ENCODE measurements at regions not wholly inside any gene's neighbourhood (a gene's known extent, or its start where the extent isn't known, plus 50 kb on each side); places are given as distances from the start of the nearest gene placed in this dataset.

GRCh38 chr11:71139516-71140205 lies 112.7 kb downstream of the SHANK2 start:
- H3K4me3 ChIP-seq (ENCODE audit: low read length) = no peak overlapping the region
- no peak for DNase-seq (ENCODE audit: low read depth)
- TF ChIP-seq, protein P1, sequence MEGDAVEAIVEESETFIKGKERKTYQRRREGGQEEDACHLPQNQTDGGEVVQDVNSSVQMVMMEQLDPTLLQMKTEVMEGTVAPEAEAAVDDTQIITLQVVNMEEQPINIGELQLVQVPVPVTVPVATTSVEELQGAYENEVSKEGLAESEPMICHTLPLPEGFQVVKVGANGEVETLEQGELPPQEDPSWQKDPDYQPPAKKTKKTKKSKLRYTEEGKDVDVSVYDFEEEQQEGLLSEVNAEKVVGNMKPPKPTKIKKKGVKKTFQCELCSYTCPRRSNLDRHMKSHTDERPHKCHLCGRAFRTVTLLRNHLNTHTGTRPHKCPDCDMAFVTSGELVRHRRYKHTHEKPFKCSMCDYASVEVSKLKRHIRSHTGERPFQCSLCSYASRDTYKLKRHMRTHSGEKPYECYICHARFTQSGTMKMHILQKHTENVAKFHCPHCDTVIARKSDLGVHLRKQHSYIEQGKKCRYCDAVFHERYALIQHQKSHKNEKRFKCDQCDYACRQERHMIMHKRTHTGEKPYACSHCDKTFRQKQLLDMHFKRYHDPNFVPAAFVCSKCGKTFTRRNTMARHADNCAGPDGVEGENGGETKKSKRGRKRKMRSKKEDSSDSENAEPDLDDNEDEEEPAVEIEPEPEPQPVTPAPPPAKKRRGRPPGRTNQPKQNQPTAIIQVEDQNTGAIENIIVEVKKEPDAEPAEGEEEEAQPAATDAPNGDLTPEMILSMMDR (conservative IDR thresholded peaks at IDR 0.05; ENCODE audit: low read length) = no peak

- H3K4me3 ChIP-seq (ENCODE audit: low read length) = no peak overlapping the region
- TF ChIP-seq, protein P1 (conservative IDR thresholded peaks at IDR 0.05; ENCODE audit: low read length) = no peak
- no peak for DNase-seq (ENCODE audit: low read depth)
Observed at GRCh38 chr11:71138737-71139425, 113.5 kb downstream of the SHANK2 start.

GRCh38 chr11:71137376-71137775 lies 115.0 kb downstream of the SHANK2 start:
- DNase-seq (ENCODE audit: low read depth) = no peak
- H3K4me3 ChIP-seq (ENCODE audit: low read length) = no peak overlapping the region
- TF ChIP-seq, protein P1 (conservative IDR thresholded peaks at IDR 0.05; ENCODE audit: low read length) = no peak

DNA sequence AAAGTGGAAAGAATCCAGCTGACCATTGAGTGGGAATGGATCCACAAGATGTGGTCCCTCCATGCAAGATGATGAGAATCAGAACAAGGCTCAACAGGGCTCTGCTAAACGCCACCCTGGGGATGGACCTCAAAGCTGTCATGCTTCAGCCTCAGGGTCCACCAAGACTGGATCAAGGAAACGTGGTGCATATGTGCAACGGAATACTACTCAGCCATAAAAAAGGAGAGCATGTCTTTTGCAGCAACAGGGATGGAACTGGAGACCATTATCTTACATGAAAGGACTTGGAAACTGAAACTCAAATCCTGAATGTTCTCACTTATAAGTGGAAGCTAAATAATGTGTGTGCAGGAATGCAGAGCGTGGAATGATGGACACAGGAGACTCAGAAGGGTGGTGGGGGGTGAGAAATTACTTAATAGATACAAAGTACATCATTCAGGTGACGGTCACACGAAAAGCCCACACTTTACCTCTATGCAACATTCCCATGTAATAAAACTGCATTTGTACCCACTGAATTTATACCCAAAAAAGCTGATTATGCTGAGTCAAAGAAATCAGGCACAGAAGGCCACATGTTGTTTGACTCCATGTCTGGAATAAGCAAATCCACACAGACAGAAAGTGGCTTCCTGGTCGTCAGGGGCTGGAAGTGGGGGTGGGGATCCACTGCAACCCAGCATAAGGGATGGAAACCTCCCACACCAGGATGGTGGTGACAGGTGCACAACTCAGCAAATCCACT lies 116.1 kb downstream of the SHANK2 start:
- no peak overlapping the region for H3K4me3 ChIP-seq (ENCODE audit: low read length)
- DNase-seq (ENCODE audit: low read depth) = no peak
- TF ChIP-seq, protein P1 (conservative IDR thresholded peaks at IDR 0.05; ENCODE audit: low read length) = no peak

- TF ChIP-seq, protein P1 (conservative IDR thresholded peaks at IDR 0.05; ENCODE audit: low read length) = no peak
- no peak overlapping the region for H3K4me3 ChIP-seq (ENCODE audit: low read length)
- no peak for DNase-seq (ENCODE audit: low read depth)
Observed at GRCh38 chr11:71135112-71135511, 117.3 kb downstream of the SHANK2 start.

GRCh38 chr11:71133946-71134345 lies 118.4 kb downstream of the SHANK2 start:
- H3K4me3 ChIP-seq (ENCODE audit: low read length) = no peak overlapping the region
- TF ChIP-seq, protein P1 (conservative IDR thresholded peaks at IDR 0.05; ENCODE audit: low read length) = no peak
- no peak for DNase-seq (ENCODE audit: low read depth)

Measured in AG10803 (cell line).